ENCODE measurements at regions not wholly inside any gene's neighbourhood (a gene's known extent, or its start where the extent isn't known, plus 50 kb on each side); places are given as distances from the start of the nearest gene placed in this dataset.

DNA sequence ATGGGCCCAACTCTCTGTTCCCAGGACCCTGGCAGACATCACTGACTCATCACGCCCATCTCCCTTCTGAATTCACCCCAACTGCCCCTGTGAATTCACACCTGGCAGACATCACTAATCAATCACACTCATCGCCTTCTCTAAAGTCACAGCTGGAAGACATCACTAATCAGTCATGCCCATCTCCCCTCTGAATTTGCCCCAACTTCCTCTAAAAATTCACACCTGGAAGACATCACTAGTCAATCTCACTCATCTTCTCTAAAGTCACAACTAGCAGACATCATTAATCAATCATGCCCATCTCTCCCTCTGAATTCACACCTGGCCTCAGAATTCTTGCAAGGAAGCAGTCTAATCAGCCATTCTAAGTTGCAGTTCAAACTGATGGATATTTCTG, 111.1 kb downstream of the FOXA2 start:
- H3K36me3 Mint-ChIP-seq = no peaks in the 10 kb centered on the region
- Histone ChIP-seq H3K36me3 (ENCODE audit: insufficient read depth, low read length) (no peaks in the 10 kb centered on the region), H3K9me3 (ENCODE audit: control insufficient read depth in 1 of 2, low read length in 2 of 2) (no peaks in the 10 kb centered on the region), H3K27me3 (ENCODE audit: insufficient read depth, low read length) (no peaks in the 10 kb centered on the region), H3K4me1 (ENCODE audit: insufficient read depth, low read length) (no peaks in the 10 kb centered on the region), H3K27ac (ENCODE audit: low read depth, low read length) (no peak overlapping the region), H3K4me3 (ENCODE audit: low read length in 2 of 2) (no peak overlapping the region)
- H3K27me3 Mint-ChIP-seq = no peaks in the 10 kb centered on the region
- no peaks in the 10 kb centered on the region for H3K4me1 Mint-ChIP-seq
- intact Hi-C loops (cut with micrococcal nuclease) = no loop called here
- H3K4me3 Mint-ChIP-seq = no peak overlapping the region
- CTCF ChIA-PET (ENCODE audit: partially characterized antibody) = no interaction called here
- no peak overlapping the region for H3K27ac Mint-ChIP-seq
- peaks cover 5 to 25% (median 10%) of the 10 kb centered on the region in 8 donors for H3K9me3 Mint-ChIP-seq
- DNase-seq = no peak
- POLR2A ChIA-PET (ENCODE audit: partially characterized antibody) = no interaction called here

DNA sequence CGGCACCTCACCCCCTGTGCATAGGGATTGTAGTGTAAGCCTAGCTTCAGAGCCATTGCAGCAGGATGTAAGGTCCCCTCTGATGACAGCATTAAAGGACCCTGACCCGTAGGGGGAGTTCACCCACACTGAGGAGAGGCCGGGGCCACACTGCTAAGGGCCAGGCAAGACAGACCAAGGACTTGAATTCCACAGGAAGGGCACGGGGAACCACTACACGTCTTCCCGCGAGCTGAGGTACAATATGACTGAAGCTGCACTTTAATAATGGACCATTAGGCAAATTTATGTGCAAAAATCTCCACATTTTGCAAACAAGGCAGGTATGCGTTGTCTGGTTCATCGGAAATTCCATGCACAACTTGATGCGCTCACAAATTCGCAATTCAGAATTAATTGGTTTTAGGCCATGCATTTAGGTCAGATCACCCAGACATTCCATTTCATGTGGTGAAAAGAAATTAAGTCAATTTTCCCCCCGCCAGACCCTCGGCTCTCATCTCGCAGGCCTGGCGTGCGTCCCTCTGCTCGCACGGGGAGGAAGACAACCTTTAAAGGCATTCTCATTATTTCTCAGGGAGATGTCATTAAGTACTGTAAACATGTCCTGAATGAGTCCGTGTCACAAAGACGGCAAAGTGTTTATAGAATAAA, 111.8 kb downstream of the FOXA2 start:
- CTCF ChIA-PET (ENCODE audit: partially characterized antibody) = no interaction called here
- H3K4me1 Mint-ChIP-seq = no peaks in the 10 kb centered on the region
- Histone ChIP-seq H3K27me3 (ENCODE audit: insufficient read depth, low read length) (no peaks in the 10 kb centered on the region), H3K36me3 (ENCODE audit: insufficient read depth, low read length) (no peaks in the 10 kb centered on the region), H3K4me1 (ENCODE audit: insufficient read depth, low read length) (no peaks in the 10 kb centered on the region), H3K9me3 (ENCODE audit: control insufficient read depth in 1 of 2, low read length in 2 of 2) (no peaks in the 10 kb centered on the region), H3K27ac (ENCODE audit: low read depth, low read length) (no peak overlapping the region), H3K4me3 (ENCODE audit: low read length in 2 of 2) (no peak overlapping the region)
- POLR2A ChIA-PET (ENCODE audit: partially characterized antibody) = no interaction called here
- DNase-seq = no peak
- H3K4me3 Mint-ChIP-seq = no peak overlapping the region
- no peaks in the 10 kb centered on the region for H3K36me3 Mint-ChIP-seq
- intact Hi-C loops (cut with micrococcal nuclease) = no loop called here
- no peak overlapping the region for H3K27ac Mint-ChIP-seq
- no peaks in the 10 kb centered on the region for H3K27me3 Mint-ChIP-seq
- peaks cover 5 to 19% (median 8%) of the 10 kb centered on the region in 8 donors for H3K9me3 Mint-ChIP-seq

DNA sequence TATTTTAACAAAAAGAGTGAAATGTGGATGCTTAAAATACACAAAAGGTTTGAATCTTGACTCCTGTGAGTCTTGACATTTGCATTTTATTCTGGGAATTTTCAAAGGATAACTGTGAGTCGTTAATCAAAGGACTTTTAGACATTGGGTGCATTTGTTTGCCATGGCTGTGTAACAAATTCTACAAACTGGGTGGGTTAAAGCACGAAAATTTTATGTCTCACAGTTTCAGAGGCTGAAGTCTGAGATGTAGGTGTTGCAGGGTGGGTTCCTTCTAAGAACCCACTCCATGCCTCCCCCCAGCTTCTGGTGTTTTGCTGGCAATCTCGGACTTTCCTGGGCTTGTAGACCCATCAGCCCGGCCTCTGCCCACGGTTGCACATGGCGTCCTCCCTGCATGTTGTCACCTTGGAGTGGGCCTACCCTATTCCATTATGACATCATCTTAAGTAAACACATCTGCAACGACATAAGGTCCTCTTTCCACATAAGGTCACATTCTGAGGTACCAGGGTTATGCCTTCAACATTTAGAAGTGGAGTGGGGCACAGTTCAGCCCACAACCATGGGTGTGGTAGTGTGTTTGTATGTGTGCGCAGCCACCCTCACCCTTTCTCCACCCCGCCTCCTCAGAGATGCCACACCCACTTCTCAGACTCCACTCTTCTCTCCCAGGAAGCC, 113.1 kb downstream of the FOXA2 start:
- ChIA-PET CTCF (ENCODE audit: partially characterized antibody) (no interaction called here), POLR2A (ENCODE audit: partially characterized antibody) (no interaction called here)
- Histone ChIP-seq H3K4me1 (ENCODE audit: insufficient read depth, low read length) (no peaks in the 10 kb centered on the region), H3K36me3 (ENCODE audit: insufficient read depth, low read length) (no peaks in the 10 kb centered on the region), H3K27ac (ENCODE audit: low read depth, low read length) (no peak overlapping the region), H3K4me3 (ENCODE audit: low read length in 2 of 2) (no peak overlapping the region), H3K27me3 (ENCODE audit: insufficient read depth, low read length) (no peaks in the 10 kb centered on the region), H3K9me3 (ENCODE audit: control insufficient read depth in 1 of 2, low read length in 2 of 2) (no peaks in the 10 kb centered on the region)
- intact Hi-C loops (cut with micrococcal nuclease) = no loop called here
- H3K27ac Mint-ChIP-seq = no peak overlapping the region
- H3K9me3 Mint-ChIP-seq = peaks cover 5 to 18% (median 7%) of the 10 kb centered on the region in 8 donors
- no peak for DNase-seq
- H3K4me1 Mint-ChIP-seq = no peaks in the 10 kb centered on the region
- no peaks in the 10 kb centered on the region for H3K36me3 Mint-ChIP-seq
- H3K4me3 Mint-ChIP-seq = no peak overlapping the region
- H3K27me3 Mint-ChIP-seq = no peaks in the 10 kb centered on the region

DNA sequence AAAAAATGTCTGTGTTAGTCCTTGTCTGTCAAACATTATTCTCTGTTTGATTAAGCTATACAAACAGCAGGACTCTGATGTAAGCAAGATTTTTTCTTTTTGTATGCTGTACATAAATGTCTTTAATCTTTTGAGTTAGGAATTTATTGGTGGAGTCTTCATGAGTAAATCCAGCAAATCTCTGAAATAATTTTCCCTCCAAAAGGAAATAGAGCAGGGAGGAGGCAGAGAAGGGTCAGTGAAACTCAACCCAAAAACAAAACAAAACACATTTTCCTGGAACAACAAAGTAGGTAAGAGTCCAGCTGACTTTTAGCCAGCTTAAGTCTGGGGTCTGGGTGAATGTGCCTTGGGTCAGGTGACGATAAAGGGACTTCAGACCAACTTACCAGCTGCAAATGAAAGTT, 113.7 kb downstream of the FOXA2 start:
- Mint-ChIP-seq H3K4me3 (no peak overlapping the region), H3K27me3 (no peaks in the 10 kb centered on the region), H3K9me3 (peaks cover 4 to 18% (median 8%) of the 10 kb centered on the region in 8 donors), H3K4me1 (no peaks in the 10 kb centered on the region), H3K27ac (no peak overlapping the region), H3K36me3 (no peaks in the 10 kb centered on the region)
- intact Hi-C loops (cut with micrococcal nuclease) = no loop called here
- Histone ChIP-seq H3K27me3 (ENCODE audit: insufficient read depth, low read length) (no peaks in the 10 kb centered on the region), H3K4me1 (ENCODE audit: insufficient read depth, low read length) (no peaks in the 10 kb centered on the region), H3K9me3 (ENCODE audit: control insufficient read depth in 1 of 2, low read length in 2 of 2) (no peaks in the 10 kb centered on the region), H3K36me3 (ENCODE audit: insufficient read depth, low read length) (no peaks in the 10 kb centered on the region), H3K27ac (ENCODE audit: low read depth, low read length) (no peak overlapping the region), H3K4me3 (ENCODE audit: low read length in 2 of 2) (no peak overlapping the region)
- ChIA-PET POLR2A (ENCODE audit: partially characterized antibody) (no interaction called here), CTCF (ENCODE audit: partially characterized antibody) (no interaction called here)
- DNase-seq = no peak

DNA sequence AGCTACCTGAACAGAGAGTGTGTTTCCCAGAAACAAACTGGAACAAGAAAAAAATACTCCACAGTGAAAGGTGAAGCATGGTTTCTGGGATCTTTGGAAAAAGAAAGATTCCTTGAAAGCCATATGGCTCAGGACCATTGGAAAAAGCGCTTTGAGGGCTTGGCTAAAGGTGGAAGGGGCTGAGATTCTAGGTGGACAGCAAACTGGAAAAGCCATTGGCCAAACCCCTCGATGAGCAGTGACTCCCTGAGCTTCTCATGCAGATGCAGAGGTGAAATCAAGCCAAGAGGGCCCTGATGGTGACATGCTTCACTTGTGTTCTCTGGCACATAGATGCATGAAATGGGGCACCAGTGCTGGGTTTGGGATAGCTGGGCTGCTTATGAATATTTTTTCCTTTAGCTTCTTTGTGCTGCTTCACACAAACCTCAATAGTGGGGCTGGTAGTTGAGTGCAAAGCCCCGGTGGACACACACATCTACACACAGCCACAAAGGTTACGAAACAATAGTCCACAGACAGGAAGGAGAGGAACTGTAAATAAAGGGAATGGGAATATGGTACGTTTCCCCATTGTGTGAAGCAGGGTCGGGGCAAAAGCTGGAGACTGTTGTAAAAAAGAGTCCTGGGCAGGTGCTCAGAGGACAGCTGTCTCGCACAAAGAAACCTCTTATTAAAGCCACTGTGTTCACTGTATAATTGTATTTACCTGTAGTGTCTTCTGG, 117.8 kb downstream of the FOXA2 start:
- no peak for DNase-seq
- Histone ChIP-seq H3K4me1 (ENCODE audit: insufficient read depth, low read length) (no peaks in the 10 kb centered on the region), H3K9me3 (ENCODE audit: control insufficient read depth in 1 of 2, low read length in 2 of 2) (no peaks in the 10 kb centered on the region), H3K27me3 (ENCODE audit: insufficient read depth, low read length) (no peaks in the 10 kb centered on the region), H3K27ac (ENCODE audit: low read depth, low read length) (no peak overlapping the region), H3K36me3 (ENCODE audit: insufficient read depth, low read length) (no peaks in the 10 kb centered on the region), H3K4me3 (ENCODE audit: low read length in 2 of 2) (no peak overlapping the region)
- no peaks in the 10 kb centered on the region for H3K27me3 Mint-ChIP-seq
- CTCF ChIA-PET (ENCODE audit: partially characterized antibody) = no interaction called here
- POLR2A ChIA-PET (ENCODE audit: partially characterized antibody) = no interaction called here
- H3K9me3 Mint-ChIP-seq = peaks cover 0 to 10% (median 4%) of the 10 kb centered on the region in 8 donors
- no peak overlapping the region for H3K27ac Mint-ChIP-seq
- intact Hi-C loops (cut with micrococcal nuclease) = no loop called here
- H3K36me3 Mint-ChIP-seq = no peaks in the 10 kb centered on the region
- no peak overlapping the region for H3K4me3 Mint-ChIP-seq
- H3K4me1 Mint-ChIP-seq = no peaks in the 10 kb centered on the region

DNA sequence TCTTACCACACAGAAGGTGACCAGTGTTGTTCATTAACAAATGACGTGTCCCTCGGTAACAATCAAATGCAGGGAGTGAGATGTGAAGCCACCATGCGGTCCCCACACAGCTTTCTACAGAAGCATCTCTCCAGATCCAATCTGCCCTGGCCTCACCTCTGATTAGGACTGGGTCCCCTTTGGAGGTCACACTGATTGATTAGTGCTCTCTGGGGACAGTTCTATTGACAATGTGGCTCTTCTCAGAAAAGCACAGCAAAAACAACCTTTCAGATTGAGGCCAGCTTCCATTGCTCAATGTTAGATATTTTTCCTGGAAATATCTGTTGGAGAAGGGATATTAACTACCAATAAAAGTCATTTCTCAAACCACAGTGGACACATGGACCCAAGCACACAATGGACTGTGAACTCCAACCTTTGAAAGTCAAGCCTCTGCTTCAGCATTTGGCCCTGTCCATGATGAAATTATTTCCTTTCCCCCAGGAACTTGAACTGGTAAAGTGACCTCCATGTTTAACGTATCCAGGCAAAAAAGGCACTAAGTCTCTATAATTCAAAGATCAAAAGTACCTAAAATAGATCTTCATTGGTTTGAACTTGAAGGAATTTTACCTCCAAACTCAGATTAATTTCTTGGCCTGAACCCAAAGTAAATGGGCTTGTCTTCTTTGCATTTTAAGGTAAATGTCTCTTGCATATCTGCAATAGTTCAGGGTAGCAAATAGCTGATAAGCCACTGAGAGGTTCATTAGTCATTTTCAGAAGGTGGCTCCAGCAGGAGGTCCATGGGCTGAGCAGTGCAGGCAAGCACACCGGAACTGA, 118.5 kb downstream of the FOXA2 start:
- CTCF ChIA-PET (ENCODE audit: partially characterized antibody) = no interaction called here
- no peak overlapping the region for H3K27ac Mint-ChIP-seq
- H3K9me3 ChIP-seq (ENCODE audit: control insufficient read depth in 1 of 2, low read length in 2 of 2) = no peaks in the 10 kb centered on the region
- no peaks in the 10 kb centered on the region for H3K36me3 Mint-ChIP-seq
- H3K36me3 ChIP-seq (ENCODE audit: insufficient read depth, low read length) = no peaks in the 10 kb centered on the region
- H3K27me3 ChIP-seq (ENCODE audit: insufficient read depth, low read length) = no peaks in the 10 kb centered on the region
- no peak overlapping the region for H3K27ac ChIP-seq (ENCODE audit: low read depth, low read length)
- H3K4me1 Mint-ChIP-seq = no peaks in the 10 kb centered on the region
- H3K4me3 Mint-ChIP-seq = no peak overlapping the region
- intact Hi-C loops (cut with micrococcal nuclease) = no loop called here
- no peak overlapping the region for H3K4me3 ChIP-seq (ENCODE audit: low read length in 2 of 2)
- DNase-seq = no peak
- POLR2A ChIA-PET (ENCODE audit: partially characterized antibody) = no interaction called here
- no peaks in the 10 kb centered on the region for H3K4me1 ChIP-seq (ENCODE audit: insufficient read depth, low read length)
- no peaks in the 10 kb centered on the region for H3K27me3 Mint-ChIP-seq
- H3K9me3 Mint-ChIP-seq = peaks cover 0 to 10% (median 6%) of the 10 kb centered on the region in 8 donors

DNA sequence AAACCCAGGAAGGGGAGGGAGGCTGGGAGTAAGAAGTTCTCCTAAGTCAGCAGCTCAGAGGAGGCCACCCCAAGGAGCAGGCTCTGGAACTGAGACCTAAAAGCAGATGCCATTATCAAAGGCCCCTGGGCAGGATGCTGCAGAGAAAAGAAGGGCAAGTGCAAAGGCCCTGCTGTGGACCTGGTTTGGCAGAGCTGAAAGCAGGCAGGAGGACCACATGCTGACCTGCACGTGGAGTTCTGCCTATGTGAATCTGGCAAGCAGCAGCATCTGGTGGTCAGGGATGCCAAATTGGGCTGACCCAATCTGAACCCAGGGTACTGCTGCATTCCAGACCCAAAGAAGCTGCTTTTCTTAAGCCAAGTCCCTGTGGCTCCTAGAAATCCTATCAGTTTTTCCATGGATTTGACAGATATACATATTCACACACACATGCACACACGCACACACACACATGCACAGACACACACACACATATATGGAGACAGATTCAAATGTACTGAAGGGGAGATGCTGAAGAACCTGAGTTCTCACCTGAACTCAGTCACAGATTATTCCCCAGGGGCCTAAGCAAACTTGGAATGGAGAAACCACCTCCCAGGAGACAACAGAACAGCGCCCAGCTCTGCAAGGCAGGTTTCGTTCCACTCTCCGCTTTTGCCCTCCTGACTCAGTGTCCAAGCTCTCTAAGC, 119.9 kb downstream of the FOXA2 start:
- no peak overlapping the region for H3K27ac Mint-ChIP-seq
- CTCF ChIA-PET (ENCODE audit: partially characterized antibody) = no interaction called here

More for the DNA sequence above, 119.9 kb downstream of the FOXA2 start:
- no peaks in the 10 kb centered on the region for H3K27me3 ChIP-seq (ENCODE audit: insufficient read depth, low read length)
- H3K27ac ChIP-seq (ENCODE audit: low read depth, low read length) = no peak overlapping the region
- Mint-ChIP-seq H3K36me3 (no peaks in the 10 kb centered on the region), H3K4me3 (no peak overlapping the region), H3K27me3 (no peaks in the 10 kb centered on the region), H3K9me3 (peaks cover 0 to 10% (median 6%) of the 10 kb centered on the region in 8 donors), H3K4me1 (no peaks in the 10 kb centered on the region)
- intact Hi-C loops (cut with micrococcal nuclease) = no loop called here
- H3K4me3 ChIP-seq (ENCODE audit: low read length in 2 of 2) = no peak overlapping the region
- H3K9me3 ChIP-seq (ENCODE audit: control insufficient read depth in 1 of 2, low read length in 2 of 2) = no peaks in the 10 kb centered on the region
- H3K4me1 ChIP-seq (ENCODE audit: insufficient read depth, low read length) = no peaks in the 10 kb centered on the region
- DNase-seq = no peak
- no peaks in the 10 kb centered on the region for H3K36me3 ChIP-seq (ENCODE audit: insufficient read depth, low read length)
- POLR2A ChIA-PET (ENCODE audit: partially characterized antibody) = no interaction called here

Data from CD4-positive, alpha-beta memory T cell (primary cell).